Osteocyte (in vitro differentiated cells): ENCODE measurements at regions not wholly inside any gene's neighbourhood (a gene's known extent, or its start where the extent isn't known, plus 50 kb on each side); places are given as distances from the start of the nearest gene placed in this dataset.
"Not testable (repeated sequence)": the region's sequence is repeated elsewhere in the genome, so short reads cannot be mapped to it uniquely, and the experiment has no call there.

Experiments used
- DNase-seq: peaks from one replicate; pipeline ENCODE4 v3.0.0; 2021; ENCODE audit warnings: mixed read lengths; ENCODE audit not compliant: unreplicated experiment; ENCODE audit errors: extremely low spot score
- H3K27ac Mint-ChIP-seq: one replicate; pipeline ENCODE4 v1.8.0; 2021; ENCODE audit warnings: mild to moderate bottlenecking, mixed read lengths; ENCODE audit not compliant: unreplicated experiment
- H3K27me3 Mint-ChIP-seq: one replicate; pipeline ENCODE4 v1.8.0; 2021; ENCODE audit warnings: mixed read lengths; ENCODE audit not compliant: unreplicated experiment
- H3K36me3 Mint-ChIP-seq: one replicate; pipeline ENCODE4 v1.8.0; 2021; ENCODE audit warnings: mixed read lengths; ENCODE audit not compliant: unreplicated experiment
- H3K4me1 Mint-ChIP-seq: one replicate; pipeline ENCODE4 v1.8.0; 2021; ENCODE audit warnings: mixed read lengths; ENCODE audit not compliant: unreplicated experiment
- H3K4me3 Mint-ChIP-seq: one replicate; pipeline ENCODE4 v1.8.0; 2021; ENCODE audit warnings: mild to moderate bottlenecking, moderate library complexity, mixed read lengths; ENCODE audit not compliant: unreplicated experiment
- H3K9me3 Mint-ChIP-seq: one replicate; pipeline ENCODE4 v1.8.0; 2021; ENCODE audit warnings: mixed read lengths; ENCODE audit not compliant: unreplicated experiment
- CTCF ChIP-seq: fragments of 200-600 bp; sonication (generic); IDR thresholded peaks from 2 replicates; pipeline ENCODE4 v1.5.0; 2021; ENCODE audit warnings: antibody characterized with exemption, mild to moderate bottlenecking, moderate library complexity

- H3K27me3 Mint-ChIP-seq = peaks cover 88% of the 10 kb centered on the region
- H3K9me3 Mint-ChIP-seq = no peaks in the 10 kb centered on the region
- no peak overlapping the region for H3K4me3 Mint-ChIP-seq
- H3K36me3 Mint-ChIP-seq = no peaks in the 10 kb centered on the region
- TF ChIP-seq CTCF = no peak
- H3K4me1 Mint-ChIP-seq = peaks cover 3% of the 10 kb centered on the region
- H3K27ac Mint-ChIP-seq = no peak overlapping the region
- no peak for DNase-seq
Measured at GRCh38 chr17:49898366-49899190, 50.7 kb upstream of the TAC4 start.

GRCh38 chr17:49899191-49899485 lies 51.3 kb upstream of the TAC4 start:
- no peak overlapping the region for H3K4me3 Mint-ChIP-seq

GRCh38 chr17:49899588-49899987 lies 51.7 kb upstream of the TAC4 start:
- Mint-ChIP-seq H3K4me1 (peaks cover 3% of the 10 kb centered on the region), H3K36me3 (no peaks in the 10 kb centered on the region), H3K9me3 (no peaks in the 10 kb centered on the region), H3K4me3 (no peak overlapping the region), H3K27ac (no peak overlapping the region), H3K27me3 (peaks cover 88% of the 10 kb centered on the region)
- no peak for DNase-seq
- no peak for TF ChIP-seq CTCF

More at GRCh38 chr17:49899191-49899485, 51.3 kb upstream of the TAC4 start:
- Mint-ChIP-seq H3K27ac (no peak overlapping the region), H3K9me3 (no peaks in the 10 kb centered on the region), H3K4me1 (peaks cover 3% of the 10 kb centered on the region), H3K27me3 (peaks cover 88% of the 10 kb centered on the region), H3K36me3 (no peaks in the 10 kb centered on the region)
- DNase-seq = no peak
- TF ChIP-seq CTCF = no peak

- not testable (repeated sequence) for H3K27ac Mint-ChIP-seq, H3K36me3 Mint-ChIP-seq, DNase-seq, H3K4me3 Mint-ChIP-seq, H3K4me1 Mint-ChIP-seq, H3K9me3 Mint-ChIP-seq
- peaks cover 88% of the 10 kb centered on the region for H3K27me3 Mint-ChIP-seq
Measured at GRCh38 chr17:49900801-49901200, 52.9 kb upstream of the TAC4 start.

GRCh38 chr17:49901460-49902331 lies 53.8 kb upstream of the TAC4 start:
- no peaks in the 10 kb centered on the region for H3K36me3 Mint-ChIP-seq
- peaks cover 84% of the 10 kb centered on the region for H3K27me3 Mint-ChIP-seq
- no peak overlapping the region for H3K4me3 Mint-ChIP-seq
- H3K9me3 Mint-ChIP-seq = no peaks in the 10 kb centered on the region
- DNase-seq = no peak
- no peak for TF ChIP-seq CTCF
- no peak overlapping the region for H3K27ac Mint-ChIP-seq
- H3K4me1 Mint-ChIP-seq = peaks cover 3% of the 10 kb centered on the region
